ENCODE measurements at regions not wholly inside any gene's neighbourhood (a gene's known extent, or its start where the extent isn't known, plus 50 kb on each side); places are given as distances from the start of the nearest gene placed in this dataset.
A peak's percentile ranks its signal among the peaks of the same experiment; 100 is the strongest.

GRCh38 chr4:178140326-178140915 is 698.2 kb upstream of the AGA start:
- H3K27me3 ChIP-seq (ENCODE audit: insufficient read depth, low read length, poor library complexity) = no peaks in the 10 kb centered on the region
- no peak overlapping the region for H3K9ac ChIP-seq (ENCODE audit: low read length)
- no peak overlapping the region for H3K23ac ChIP-seq (ENCODE audit: low read length)
- no peaks in the 10 kb centered on the region for H3K79me2 ChIP-seq (ENCODE audit: control insufficient read depth, insufficient read depth, low read length)
- no peaks in the 10 kb centered on the region for H3K79me1 ChIP-seq (ENCODE audit: low read length)
- no peak overlapping the region for H3K56ac ChIP-seq (ENCODE audit: low read length)
- no peak overlapping the region for H3K4me3 ChIP-seq (ENCODE audit: low read length)
- H2BK120ac ChIP-seq (ENCODE audit: low read depth, low read length) = no peak overlapping the region
- no peak for DNase-seq
- H3K4ac ChIP-seq (ENCODE audit: low read depth, low read length) = no peak overlapping the region
- H3K36me3 ChIP-seq (ENCODE audit: control insufficient read depth, insufficient read depth, low read length) = no peaks in the 10 kb centered on the region
- H3K4me2 ChIP-seq (ENCODE audit: low read length) = no peak overlapping the region
- H4K5ac ChIP-seq (ENCODE audit: low read length) = no peak overlapping the region
- no peak overlapping the region for H2BK15ac ChIP-seq (replicated peaks; ENCODE audit: low read depth)
- H3K18ac ChIP-seq (ENCODE audit: low read length) = no peak overlapping the region
- H3K4me1 ChIP-seq (ENCODE audit: control insufficient read depth, low read depth, low read length) = no peaks in the 10 kb centered on the region
- H2AK5ac ChIP-seq (ENCODE audit: low read length) = no peak overlapping the region
- H3K27ac ChIP-seq (ENCODE audit: low read depth, low read length) = no peak overlapping the region
- no CpG with 5 or more reads among the region's 11 CpGs for WGBS (ENCODE audit: extremely low coverage, insufficient coverage, low lambda C conversion rate)
- no peak overlapping the region for H4K8ac ChIP-seq (ENCODE audit: low read depth, low read length)
- no peak overlapping the region for H2BK5ac ChIP-seq (ENCODE audit: low read length)

GRCh38 chr4:178142724-178143123 is 700.5 kb upstream of the AGA start:
- Histone ChIP-seq H4K5ac (ENCODE audit: low read length) (no peak overlapping the region), H3K4me3 (ENCODE audit: low read length) (no peak overlapping the region), H3K36me3 (ENCODE audit: control insufficient read depth, insufficient read depth, low read length) (no peaks in the 10 kb centered on the region), H2AK5ac (ENCODE audit: low read length) (no peak overlapping the region), H3K4ac (ENCODE audit: low read depth, low read length) (no peak overlapping the region), H3K79me2 (ENCODE audit: control insufficient read depth, insufficient read depth, low read length) (no peaks in the 10 kb centered on the region), H4K8ac (ENCODE audit: low read depth, low read length) (no peak overlapping the region), H3K56ac (ENCODE audit: low read length) (no peak overlapping the region), H3K4me2 (ENCODE audit: low read length) (no peak overlapping the region), H2BK15ac (replicated peaks; ENCODE audit: low read depth) (no peak overlapping the region), H3K23ac (ENCODE audit: low read length) (no peak overlapping the region), H3K79me1 (ENCODE audit: low read length) (no peaks in the 10 kb centered on the region), H3K27ac (ENCODE audit: low read depth, low read length) (no peak overlapping the region), H3K18ac (ENCODE audit: low read length) (no peak overlapping the region), H3K27me3 (ENCODE audit: insufficient read depth, low read length, poor library complexity) (no peaks in the 10 kb centered on the region), H2BK5ac (ENCODE audit: low read length) (no peak overlapping the region), H3K4me1 (ENCODE audit: control insufficient read depth, low read depth, low read length) (no peaks in the 10 kb centered on the region), H2BK120ac (ENCODE audit: low read depth, low read length) (no peak overlapping the region), H3K9ac (ENCODE audit: low read length) (no peak overlapping the region)
- DNase-seq = no peak
- WGBS (ENCODE audit: extremely low coverage, insufficient coverage, low lambda C conversion rate) = no CpG with 5 or more reads among the region's 8 CpGs

GRCh38 chr4:178148106-178148505 is 705.9 kb upstream of the AGA start:
- no peak overlapping the region for H2BK15ac ChIP-seq (replicated peaks; ENCODE audit: low read depth)
- H2BK5ac ChIP-seq (ENCODE audit: low read length) = no peak overlapping the region
- no peak overlapping the region for H4K8ac ChIP-seq (ENCODE audit: low read depth, low read length)
- H3K4ac ChIP-seq (ENCODE audit: low read depth, low read length) = no peak overlapping the region
- DNase-seq = peak; percentile 3
- no peak overlapping the region for H3K27ac ChIP-seq (ENCODE audit: low read depth, low read length)
- no CpG with 5 or more reads among the region's 2 CpGs for WGBS (ENCODE audit: extremely low coverage, insufficient coverage, low lambda C conversion rate)
- no peak overlapping the region for H2BK120ac ChIP-seq (ENCODE audit: low read depth, low read length)
- no peaks in the 10 kb centered on the region for H3K4me1 ChIP-seq (ENCODE audit: control insufficient read depth, low read depth, low read length)
- no peak overlapping the region for H3K4me2 ChIP-seq (ENCODE audit: low read length)
- no peaks in the 10 kb centered on the region for H3K36me3 ChIP-seq (ENCODE audit: control insufficient read depth, insufficient read depth, low read length)
- H4K5ac ChIP-seq (ENCODE audit: low read length) = no peak overlapping the region
- H3K23ac ChIP-seq (ENCODE audit: low read length) = no peak overlapping the region
- H3K56ac ChIP-seq (ENCODE audit: low read length) = no peak overlapping the region
- H3K27me3 ChIP-seq (ENCODE audit: insufficient read depth, low read length, poor library complexity) = no peaks in the 10 kb centered on the region
- H3K4me3 ChIP-seq (ENCODE audit: low read length) = no peak overlapping the region
- H2AK5ac ChIP-seq (ENCODE audit: low read length) = no peak overlapping the region
- H3K18ac ChIP-seq (ENCODE audit: low read length) = no peak overlapping the region
- H3K79me1 ChIP-seq (ENCODE audit: low read length) = no peaks in the 10 kb centered on the region
- no peak overlapping the region for H3K9ac ChIP-seq (ENCODE audit: low read length)
- no peaks in the 10 kb centered on the region for H3K79me2 ChIP-seq (ENCODE audit: control insufficient read depth, insufficient read depth, low read length)

GRCh38 chr4:178165251-178165950 is 723.2 kb upstream of the AGA start:
- Histone ChIP-seq H2BK120ac (ENCODE audit: low read depth, low read length) (no peak overlapping the region), H3K23ac (ENCODE audit: low read length) (no peak overlapping the region), H4K5ac (ENCODE audit: low read length) (no peak overlapping the region), H3K27me3 (ENCODE audit: insufficient read depth, low read length, poor library complexity) (no peaks in the 10 kb centered on the region), H3K79me1 (ENCODE audit: low read length) (no peaks in the 10 kb centered on the region), H3K79me2 (ENCODE audit: control insufficient read depth, insufficient read depth, low read length) (no peaks in the 10 kb centered on the region), H2BK5ac (ENCODE audit: low read length) (no peak overlapping the region), H2AK5ac (ENCODE audit: low read length) (no peak overlapping the region), H3K9ac (ENCODE audit: low read length) (no peak overlapping the region), H3K36me3 (ENCODE audit: control insufficient read depth, insufficient read depth, low read length) (no peaks in the 10 kb centered on the region), H3K18ac (ENCODE audit: low read length) (no peak overlapping the region), H3K27ac (ENCODE audit: low read depth, low read length) (no peak overlapping the region), H3K4me1 (ENCODE audit: control insufficient read depth, low read depth, low read length) (no peaks in the 10 kb centered on the region), H2BK15ac (replicated peaks; ENCODE audit: low read depth) (no peak overlapping the region), H3K4me3 (ENCODE audit: low read length) (no peak overlapping the region), H3K4ac (ENCODE audit: low read depth, low read length) (no peak overlapping the region), H3K4me2 (ENCODE audit: low read length) (no peak overlapping the region), H4K8ac (ENCODE audit: low read depth, low read length) (no peak overlapping the region), H3K56ac (ENCODE audit: low read length) (no peak overlapping the region)
- DNase-seq = no peak
- WGBS (ENCODE audit: extremely low coverage, insufficient coverage, low lambda C conversion rate) = 100% methylated on average over 1 of the region's 11 CpGs

GRCh38 chr4:178165951-178166308 is 723.7 kb upstream of the AGA start:
- H3K56ac ChIP-seq (ENCODE audit: low read length) = no peak overlapping the region
- no peak for DNase-seq
- no peaks in the 10 kb centered on the region for H3K79me1 ChIP-seq (ENCODE audit: low read length)
- H3K27me3 ChIP-seq (ENCODE audit: insufficient read depth, low read length, poor library complexity) = no peaks in the 10 kb centered on the region
- no peaks in the 10 kb centered on the region for H3K79me2 ChIP-seq (ENCODE audit: control insufficient read depth, insufficient read depth, low read length)
- no peak overlapping the region for H2BK120ac ChIP-seq (ENCODE audit: low read depth, low read length)
- H3K4me2 ChIP-seq (ENCODE audit: low read length) = no peak overlapping the region
- H3K27ac ChIP-seq (ENCODE audit: low read depth, low read length) = no peak overlapping the region
- H2AK5ac ChIP-seq (ENCODE audit: low read length) = no peak overlapping the region
- H2BK15ac ChIP-seq (replicated peaks; ENCODE audit: low read depth) = no peak overlapping the region
- H3K4me1 ChIP-seq (ENCODE audit: control insufficient read depth, low read depth, low read length) = no peaks in the 10 kb centered on the region
- no peak overlapping the region for H3K4ac ChIP-seq (ENCODE audit: low read depth, low read length)
- no peak overlapping the region for H4K8ac ChIP-seq (ENCODE audit: low read depth, low read length)
- no CpG with 5 or more reads among the region's 5 CpGs for WGBS (ENCODE audit: extremely low coverage, insufficient coverage, low lambda C conversion rate)
- H3K18ac ChIP-seq (ENCODE audit: low read length) = no peak overlapping the region
- H2BK5ac ChIP-seq (ENCODE audit: low read length) = no peak overlapping the region
- no peaks in the 10 kb centered on the region for H3K36me3 ChIP-seq (ENCODE audit: control insufficient read depth, insufficient read depth, low read length)
- H3K23ac ChIP-seq (ENCODE audit: low read length) = no peak overlapping the region
- H4K5ac ChIP-seq (ENCODE audit: low read length) = no peak overlapping the region
- no peak overlapping the region for H3K9ac ChIP-seq (ENCODE audit: low read length)
- no peak overlapping the region for H3K4me3 ChIP-seq (ENCODE audit: low read length)

GRCh38 chr4:178173771-178174170 is 731.5 kb upstream of the AGA start:
- Histone ChIP-seq H3K18ac (ENCODE audit: low read length) (no peak overlapping the region), H2BK120ac (ENCODE audit: low read depth, low read length) (no peak overlapping the region), H3K79me2 (ENCODE audit: control insufficient read depth, insufficient read depth, low read length) (no peaks in the 10 kb centered on the region), H3K27ac (ENCODE audit: low read depth, low read length) (no peak overlapping the region), H3K9ac (ENCODE audit: low read length) (no peak overlapping the region), H3K27me3 (ENCODE audit: insufficient read depth, low read length, poor library complexity) (no peaks in the 10 kb centered on the region), H3K79me1 (ENCODE audit: low read length) (no peaks in the 10 kb centered on the region), H2AK5ac (ENCODE audit: low read length) (no peak overlapping the region), H3K4me1 (ENCODE audit: control insufficient read depth, low read depth, low read length) (no peaks in the 10 kb centered on the region), H3K36me3 (ENCODE audit: control insufficient read depth, insufficient read depth, low read length) (no peaks in the 10 kb centered on the region), H4K5ac (ENCODE audit: low read length) (no peak overlapping the region), H3K56ac (ENCODE audit: low read length) (no peak overlapping the region), H3K4me2 (ENCODE audit: low read length) (no peak overlapping the region), H3K23ac (ENCODE audit: low read length) (no peak overlapping the region), H4K8ac (ENCODE audit: low read depth, low read length) (no peak overlapping the region), H3K4me3 (ENCODE audit: low read length) (no peak overlapping the region), H2BK15ac (replicated peaks; ENCODE audit: low read depth) (no peak overlapping the region), H2BK5ac (ENCODE audit: low read length) (no peak overlapping the region), H3K4ac (ENCODE audit: low read depth, low read length) (no peak overlapping the region)
- no CpG with 5 or more reads among the region's 6 CpGs for WGBS (ENCODE audit: extremely low coverage, insufficient coverage, low lambda C conversion rate)
- no peak for DNase-seq

Measured in mesendoderm (in vitro differentiated cells).